WTC11 (cell line): ENCODE measurements at regions not wholly inside any gene's neighbourhood (a gene's known extent, or its start where the extent isn't known, plus 50 kb on each side); places are given as distances from the start of the nearest gene placed in this dataset.
A peak's percentile ranks its signal among the peaks of the same experiment; 100 is the strongest.

Source experiments
- ATAC-seq: fragments of 200-7000 bp; cut with Tn5 transposase; 2 replicates; pipeline ENCODE4 v1.10.0; 2021; ENCODE audit warnings: mild to moderate bottlenecking, moderate library complexity
- CTCF ChIA-PET: fragments of 300-600 bp; sonication (Branson Sonifier 250); formaldehyde crosslinking; loops from one replicate; lab custom pipeline; 2021; ENCODE audit warnings: antibody characterized with exemption; lab: Charles Lee
- POLR2A ChIA-PET: fragments of 350-600 bp; sonication (Branson Sonifier 250); formaldehyde crosslinking; loops from one replicate; lab custom pipeline; 2021; ENCODE audit warnings: antibody characterized with exemption; lab: Charles Lee
- DNase-seq: peaks from one replicate; pipeline ENCODE4 v3.0.0; 2021; ENCODE audit warnings: low spot score
- H3K27ac Mint-ChIP-seq: 2 replicates; pipeline ENCODE4 v1.8.0; 2021; ENCODE audit warnings: mixed read lengths
- H3K27me3 Mint-ChIP-seq: 2 replicates; pipeline ENCODE4 v1.8.0; 2021; ENCODE audit warnings: low read depth, mild to moderate bottlenecking, moderate library complexity, mixed read lengths
- H3K36me3 Mint-ChIP-seq: 2 replicates; pipeline ENCODE4 v1.8.0; 2021; ENCODE audit warnings: mixed read lengths
- H3K4me1 Mint-ChIP-seq: 2 replicates; pipeline ENCODE4 v1.8.0; 2022; ENCODE audit warnings: mixed read lengths
- H3K4me3 Mint-ChIP-seq: 2 replicates; pipeline ENCODE4 v1.8.0; 2021; ENCODE audit warnings: mild to moderate bottlenecking, moderate library complexity, mixed read lengths
- H3K9me3 Mint-ChIP-seq: 2 replicates; pipeline ENCODE4 v1.8.0; 2021; ENCODE audit warnings: mixed read lengths
- E2F4 ChIP-seq: sonication (generic); formaldehyde crosslinking; IDR thresholded peaks from 2 replicates; pipeline ENCODE4 v1.8.1; 2022; ENCODE audit warnings: low read depth, mild to moderate bottlenecking, moderate library complexity, missing genetic modification reagents, borderline replicate concordance
- FOXK1 ChIP-seq: sonication (generic); formaldehyde crosslinking; IDR thresholded peaks from 2 replicates; pipeline ENCODE4 v1.8.0; 2022; ENCODE audit warnings: mild to moderate bottlenecking, moderate library complexity, missing genetic modification reagents
- FOXP1 ChIP-seq: sonication (generic); formaldehyde crosslinking; IDR thresholded peaks from 2 replicates; pipeline ENCODE4 v1.8.0; 2022; ENCODE audit warnings: missing genetic modification reagents, mild to moderate bottlenecking, moderate library complexity, borderline replicate concordance
- FOXP4 ChIP-seq: sonication (generic); formaldehyde crosslinking; IDR thresholded peaks from 2 replicates; pipeline ENCODE4 v1.8.0; 2022; ENCODE audit warnings: mild to moderate bottlenecking, missing genetic modification reagents
- GABPB1 ChIP-seq: sonication (generic); formaldehyde crosslinking; IDR thresholded peaks from 2 replicates; pipeline ENCODE4 v1.8.1; 2023; ENCODE audit warnings: mild to moderate bottlenecking, missing genetic modification reagents
- GRHL2 ChIP-seq: fragments of 250-450 bp; sonication (Bioruptor Pico); IDR thresholded peaks from 2 replicates; pipeline ENCODE4 v1.8.0; 2022; ENCODE audit warnings: mild to moderate bottlenecking, moderate library complexity; ENCODE audit not compliant: insufficient replicate concordance, severe bottlenecking
- IRF2 ChIP-seq: sonication (generic); formaldehyde crosslinking; IDR thresholded peaks from 2 replicates; pipeline ENCODE4 v1.8.0; 2022; ENCODE audit warnings: low read depth, missing genetic modification reagents, borderline replicate concordance
- MAX ChIP-seq: sonication (generic); formaldehyde crosslinking; IDR thresholded peaks from 2 replicates; pipeline ENCODE4 v1.8.0; 2022; ENCODE audit warnings: mild to moderate bottlenecking, missing genetic modification reagents
- NFYB ChIP-seq: sonication (generic); formaldehyde crosslinking; conservative IDR thresholded peaks from 2 replicates; pipeline ENCODE4 v1.8.0; 2022; ENCODE audit warnings: low read depth, missing genetic modification reagents
- NR3C1 ChIP-seq: sonication (generic); formaldehyde crosslinking; conservative IDR thresholded peaks from 2 replicates; pipeline ENCODE4 v1.8.1; 2023; ENCODE audit warnings: low read depth, mild to moderate bottlenecking, missing genetic modification reagents
- RORB ChIP-seq: fragments of 250-450 bp; sonication (Bioruptor Pico); IDR thresholded peaks from 2 replicates; pipeline ENCODE4 v1.9.0; 2021; ENCODE audit warnings: mild to moderate bottlenecking
- SMAD4 ChIP-seq: sonication (generic); formaldehyde crosslinking; IDR thresholded peaks from 2 replicates; pipeline ENCODE4 v1.8.0; 2022; ENCODE audit warnings: mild to moderate bottlenecking, missing genetic modification reagents
- ZBTB21 ChIP-seq: sonication (generic); formaldehyde crosslinking; IDR thresholded peaks from 2 replicates; pipeline ENCODE4 v1.8.1; 2023; ENCODE audit warnings: mild to moderate bottlenecking, missing genetic modification reagents, borderline replicate concordance
- ZNF263 ChIP-seq: sonication (generic); formaldehyde crosslinking; IDR thresholded peaks from 2 replicates; pipeline ENCODE4 v1.8.1; 2022; ENCODE audit warnings: low read depth, mild to moderate bottlenecking, moderate library complexity, missing genetic modification reagents
- ZNF317 ChIP-seq: sonication (generic); formaldehyde crosslinking; IDR thresholded peaks from 2 replicates; pipeline ENCODE4 v1.8.1; 2023; ENCODE audit warnings: low read depth, mild to moderate bottlenecking, moderate library complexity, missing genetic modification reagents, borderline replicate concordance
- ZNF423 ChIP-seq: fragments of 250-450 bp; sonication (Bioruptor Pico); IDR thresholded peaks from 2 replicates; pipeline ENCODE4 v2.1.2; 2022; ENCODE audit warnings: mild to moderate bottlenecking, moderate library complexity
- ZNF512 ChIP-seq: sonication (generic); formaldehyde crosslinking; IDR thresholded peaks from 2 replicates; pipeline ENCODE4 v1.8.1; 2022; ENCODE audit warnings: missing genetic modification reagents, borderline replicate concordance
- ZNF671 ChIP-seq: fragments of 250-450 bp; sonication (Bioruptor Pico); IDR thresholded peaks from 2 replicates; pipeline ENCODE4 v1.8.0; 2021; ENCODE audit warnings: mild to moderate bottlenecking
- TF ChIP-seq, protein P1 (sequence below): sonication (generic); formaldehyde crosslinking; IDR thresholded peaks from 2 replicates; pipeline ENCODE4 v1.8.1; 2023; ENCODE audit warnings: mild to moderate bottlenecking, missing genetic modification reagents, moderate library complexity
- TF ChIP-seq, protein P2 (sequence below): sonication (generic); formaldehyde crosslinking; IDR thresholded peaks from 2 replicates; pipeline ENCODE4 v1.8.1; 2023; ENCODE audit warnings: mild to moderate bottlenecking, moderate library complexity, missing genetic modification reagents
- TF ChIP-seq, protein P3 (sequence below): sonication (generic); formaldehyde crosslinking; IDR thresholded peaks from 2 replicates; pipeline ENCODE4 v1.8.0; 2023; ENCODE audit warnings: missing genetic modification reagents
- TF ChIP-seq, protein P4 (sequence below): sonication (generic); formaldehyde crosslinking; conservative IDR thresholded peaks from 2 replicates; pipeline ENCODE4 v1.8.1; 2023; ENCODE audit warnings: mild to moderate bottlenecking, low read depth, missing genetic modification reagents, moderate library complexity

- TF ChIP-seq, protein P1, sequence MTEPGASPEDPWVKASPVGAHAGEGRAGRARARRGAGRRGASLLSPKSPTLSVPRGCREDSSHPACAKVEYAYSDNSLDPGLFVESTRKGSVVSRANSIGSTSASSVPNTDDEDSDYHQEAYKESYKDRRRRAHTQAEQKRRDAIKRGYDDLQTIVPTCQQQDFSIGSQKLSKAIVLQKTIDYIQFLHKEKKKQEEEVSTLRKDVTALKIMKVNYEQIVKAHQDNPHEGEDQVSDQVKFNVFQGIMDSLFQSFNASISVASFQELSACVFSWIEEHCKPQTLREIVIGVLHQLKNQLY: no peak
- TF ChIP-seq, protein P2, sequence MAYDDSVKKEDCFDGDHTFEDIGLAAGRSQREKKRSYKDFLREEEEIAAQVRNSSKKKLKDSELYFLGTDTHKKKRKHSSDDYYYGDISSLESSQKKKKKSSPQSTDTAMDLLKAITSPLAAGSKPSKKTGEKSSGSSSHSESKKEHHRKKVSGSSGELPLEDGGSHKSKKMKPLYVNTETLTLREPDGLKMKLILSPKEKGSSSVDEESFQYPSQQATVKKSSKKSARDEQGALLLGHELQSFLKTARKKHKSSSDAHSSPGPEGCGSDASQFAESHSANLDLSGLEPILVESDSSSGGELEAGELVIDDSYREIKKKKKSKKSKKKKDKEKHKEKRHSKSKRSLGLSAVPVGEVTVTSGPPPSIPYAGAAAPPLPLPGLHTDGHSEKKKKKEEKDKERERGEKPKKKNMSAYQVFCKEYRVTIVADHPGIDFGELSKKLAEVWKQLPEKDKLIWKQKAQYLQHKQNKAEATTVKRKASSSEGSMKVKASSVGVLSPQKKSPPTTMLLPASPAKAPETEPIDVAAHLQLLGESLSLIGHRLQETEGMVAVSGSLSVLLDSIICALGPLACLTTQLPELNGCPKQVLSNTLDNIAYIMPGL: no peak
- TF ChIP-seq GABPB1 (CRISPR knock-in tag): no peak
Measured at GRCh38 chr13:112186091-112186490, 119.1 kb downstream of the SOX1 start (continued).

- POLR2A ChIA-PET: no interaction called here
- TF ChIP-seq ZNF512 (no peak), E2F4 (CRISPR knock-in tag) (no peak), RORB (CRISPR knock-in tag) (no peak), NFYB (no peak), ZNF263 (no peak), ZNF423 (CRISPR knock-in tag) (no peak), FOXK1 (CRISPR knock-in tag) (no peak), SMAD4 (CRISPR knock-in tag) (no peak), FOXP1 (CRISPR knock-in tag) (no peak), GRHL2 (CRISPR knock-in tag) (no peak), ZBTB21 (no peak), NR3C1 (no peak)
- TF ChIP-seq, protein P3, sequence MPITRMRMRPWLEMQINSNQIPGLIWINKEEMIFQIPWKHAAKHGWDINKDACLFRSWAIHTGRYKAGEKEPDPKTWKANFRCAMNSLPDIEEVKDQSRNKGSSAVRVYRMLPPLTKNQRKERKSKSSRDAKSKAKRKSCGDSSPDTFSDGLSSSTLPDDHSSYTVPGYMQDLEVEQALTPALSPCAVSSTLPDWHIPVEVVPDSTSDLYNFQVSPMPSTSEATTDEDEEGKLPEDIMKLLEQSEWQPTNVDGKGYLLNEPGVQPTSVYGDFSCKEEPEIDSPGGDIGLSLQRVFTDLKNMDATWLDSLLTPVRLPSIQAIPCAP (CRISPR knock-in tag): no peak
- DNase-seq (no peak), ATAC-seq (peak; percentile 30; the same call in 1 of the 2 replicates)
- CTCF ChIA-PET: no interaction called here
- Mint-ChIP-seq H3K36me3 (no peaks in the 10 kb centered on the region), H3K27me3 (no peaks in the 10 kb centered on the region), H3K4me1 (no peaks in the 10 kb centered on the region), H3K27ac (no peak overlapping the region), H3K4me3 (no peak overlapping the region), H3K9me3 (peaks cover 18% of the 10 kb centered on the region)
Measured at GRCh38 chr13:112187527-112188297, 120.8 kb downstream of the SOX1 start.

GRCh38 chr13:112188298-112188610 lies 121.3 kb downstream of the SOX1 start:
- ChIA-PET CTCF (no interaction called here), POLR2A (no interaction called here)
- Mint-ChIP-seq H3K4me3 (no peak overlapping the region), H3K36me3 (no peaks in the 10 kb centered on the region), H3K9me3 (peaks cover 23% of the 10 kb centered on the region), H3K4me1 (no peaks in the 10 kb centered on the region), H3K27ac (no peak overlapping the region), H3K27me3 (no peaks in the 10 kb centered on the region)
- ATAC-seq (no peak), DNase-seq (no peak)
- TF ChIP-seq, protein P4, sequence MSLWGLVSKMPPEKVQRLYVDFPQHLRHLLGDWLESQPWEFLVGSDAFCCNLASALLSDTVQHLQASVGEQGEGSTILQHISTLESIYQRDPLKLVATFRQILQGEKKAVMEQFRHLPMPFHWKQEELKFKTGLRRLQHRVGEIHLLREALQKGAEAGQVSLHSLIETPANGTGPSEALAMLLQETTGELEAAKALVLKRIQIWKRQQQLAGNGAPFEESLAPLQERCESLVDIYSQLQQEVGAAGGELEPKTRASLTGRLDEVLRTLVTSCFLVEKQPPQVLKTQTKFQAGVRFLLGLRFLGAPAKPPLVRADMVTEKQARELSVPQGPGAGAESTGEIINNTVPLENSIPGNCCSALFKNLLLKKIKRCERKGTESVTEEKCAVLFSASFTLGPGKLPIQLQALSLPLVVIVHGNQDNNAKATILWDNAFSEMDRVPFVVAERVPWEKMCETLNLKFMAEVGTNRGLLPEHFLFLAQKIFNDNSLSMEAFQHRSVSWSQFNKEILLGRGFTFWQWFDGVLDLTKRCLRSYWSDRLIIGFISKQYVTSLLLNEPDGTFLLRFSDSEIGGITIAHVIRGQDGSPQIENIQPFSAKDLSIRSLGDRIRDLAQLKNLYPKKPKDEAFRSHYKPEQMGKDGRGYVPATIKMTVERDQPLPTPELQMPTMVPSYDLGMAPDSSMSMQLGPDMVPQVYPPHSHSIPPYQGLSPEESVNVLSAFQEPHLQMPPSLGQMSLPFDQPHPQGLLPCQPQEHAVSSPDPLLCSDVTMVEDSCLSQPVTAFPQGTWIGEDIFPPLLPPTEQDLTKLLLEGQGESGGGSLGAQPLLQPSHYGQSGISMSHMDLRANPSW (CRISPR knock-in tag): no peak
- TF ChIP-seq SMAD4 (CRISPR knock-in tag) (no peak), FOXP4 (no peak), IRF2 (CRISPR knock-in tag) (no peak), MAX (CRISPR knock-in tag) (no peak), ZNF317 (CRISPR knock-in tag) (no peak), ZNF671 (no peak)
- TF ChIP-seq, protein P1: no peak
